PC-3 (cell line): ENCODE measurements at regions not wholly inside any gene's neighbourhood (a gene's known extent, or its start where the extent isn't known, plus 50 kb on each side); places are given as distances from the start of the nearest gene placed in this dataset.

ENCODE experiments used
- ATAC-seq: fragments of 200-7000 bp; cut with Tn5 transposase; 2 replicates; pipeline ENCODE4 v1.9.1; 2020; ENCODE audit warnings: mild to moderate bottlenecking, moderate library complexity
- BruUV-seq: library from RNA; stranded (reverse); fragments of 400-500 nt; replicated peaks from 2 replicates; lab custom pipeline; 2021; lab: Mats Ljungman, UMichigan
- CTCF ChIA-PET: fragments of 300-600 bp; sonication (Branson Sonifier 250); formaldehyde crosslinking; loops from one replicate; lab custom pipeline; 2022; ENCODE audit warnings: antibody characterized with exemption; lab: Charles Lee
- POLR2A ChIA-PET: fragments of 300-600 bp; sonication (Branson Sonifier 250); formaldehyde crosslinking; loops from one replicate; lab custom pipeline; 2022; ENCODE audit warnings: antibody characterized with exemption; ENCODE audit not compliant: unreplicated experiment; lab: Charles Lee
- DNase-seq: peaks from one replicate; pipeline ENCODE4 v3.0.0-alpha.2; 2015
- H2AFZ ChIP-seq: fragments of 300-600 bp; sonication (generic); 2 replicates; pipeline ENCODE4 v1.6.0; 2016; ENCODE audit warnings: antibody characterized with exemption, low read length
- H3F3A ChIP-seq: fragments of 300-600 bp; sonication (generic); one replicate; pipeline ENCODE4 v1.6.0; 2017; ENCODE audit warnings: antibody characterized with exemption, low read length, control low read depth, mild to moderate bottlenecking; ENCODE audit not compliant: unreplicated experiment
- H3K27ac ChIP-seq: fragments of 300-600 bp; sonication (generic); 2 replicates; pipeline ENCODE4 v1.5.1; 2016; ENCODE audit warnings: mild to moderate bottlenecking, low read length
- H3K27me3 ChIP-seq: fragments of 300-600 bp; sonication (generic); 2 replicates; pipeline ENCODE4 v1.6.1; 2016; ENCODE audit warnings: low read length, mixed read lengths
- H3K36me3 ChIP-seq: fragments of 300-600 bp; sonication (generic); 2 replicates; pipeline ENCODE4 v1.6.1; 2016; ENCODE audit warnings: low read depth, mixed run types, low read length, mixed read lengths
- H3K4me1 ChIP-seq: fragments of 300-600 bp; sonication (generic); 2 replicates; pipeline ENCODE4 v1.5.1; 2016; ENCODE audit warnings: low read length; ENCODE audit not compliant: insufficient read depth
- H3K4me2 ChIP-seq: fragments of 300-600 bp; sonication (generic); 2 replicates; pipeline ENCODE4 v1.6.0; 2016; ENCODE audit warnings: low read length
- H3K4me3 ChIP-seq: fragments of 300-600 bp; sonication (generic); 2 replicates; pipeline ENCODE4 v1.5.1; 2016; ENCODE audit warnings: mild to moderate bottlenecking, low read length, mixed read lengths
- H3K79me2 ChIP-seq: fragments of 300-600 bp; sonication (generic); 2 replicates; pipeline ENCODE4 v1.6.1; 2017; ENCODE audit warnings: low read length, mixed read lengths
- H3K9ac ChIP-seq: fragments of 300-600 bp; sonication (generic); 2 replicates; pipeline ENCODE4 v1.6.0; 2016; ENCODE audit warnings: mild to moderate bottlenecking, low read length
- H3K9me2 ChIP-seq: fragments of 300-600 bp; sonication (generic); replicated peaks from 2 replicates; pipeline ENCODE4 v1.6.1; 2016; ENCODE audit warnings: mixed run types, low read length, mixed read lengths
- H3K9me3 ChIP-seq: fragments of 300-600 bp; sonication (generic); 2 replicates; pipeline ENCODE4 v1.6.1; 2016; ENCODE audit warnings: low read length, mixed read lengths
- H4K20me1 ChIP-seq: fragments of 300-600 bp; sonication (generic); 2 replicates; pipeline ENCODE4 v1.6.1; 2016; ENCODE audit warnings: low read length, mixed read lengths
- EZH2 ChIP-seq: fragments of 300-600 bp; sonication (generic); IDR thresholded peaks from one replicate; pipeline ENCODE4 v1.6.1; 2017; ENCODE audit warnings: antibody characterized with exemption, mild to moderate bottlenecking, low read length; ENCODE audit not compliant: unreplicated experiment
- EZH2phosphoT487 ChIP-seq: fragments of 300-600 bp; sonication (generic); IDR thresholded peaks from 2 replicates; pipeline ENCODE4 v1.6.1; 2018; ENCODE audit warnings: mild to moderate bottlenecking, antibody characterized with exemption, low read length, borderline replicate concordance
- intact Hi-C: fragments of 100-400 bp; cut with micrococcal nuclease; formaldehyde crosslinking; loops from 2 replicates; pipeline ENCODE4 v1.9.0; 2023
- TF ChIP-seq, protein P1 (sequence below): fragments of 300-600 bp; sonication (generic); conservative IDR thresholded peaks from 2 replicates; pipeline ENCODE4 v1.5.1; 2017; ENCODE audit warnings: antibody characterized with exemption, low read depth, mild to moderate bottlenecking, low read length

DNA sequence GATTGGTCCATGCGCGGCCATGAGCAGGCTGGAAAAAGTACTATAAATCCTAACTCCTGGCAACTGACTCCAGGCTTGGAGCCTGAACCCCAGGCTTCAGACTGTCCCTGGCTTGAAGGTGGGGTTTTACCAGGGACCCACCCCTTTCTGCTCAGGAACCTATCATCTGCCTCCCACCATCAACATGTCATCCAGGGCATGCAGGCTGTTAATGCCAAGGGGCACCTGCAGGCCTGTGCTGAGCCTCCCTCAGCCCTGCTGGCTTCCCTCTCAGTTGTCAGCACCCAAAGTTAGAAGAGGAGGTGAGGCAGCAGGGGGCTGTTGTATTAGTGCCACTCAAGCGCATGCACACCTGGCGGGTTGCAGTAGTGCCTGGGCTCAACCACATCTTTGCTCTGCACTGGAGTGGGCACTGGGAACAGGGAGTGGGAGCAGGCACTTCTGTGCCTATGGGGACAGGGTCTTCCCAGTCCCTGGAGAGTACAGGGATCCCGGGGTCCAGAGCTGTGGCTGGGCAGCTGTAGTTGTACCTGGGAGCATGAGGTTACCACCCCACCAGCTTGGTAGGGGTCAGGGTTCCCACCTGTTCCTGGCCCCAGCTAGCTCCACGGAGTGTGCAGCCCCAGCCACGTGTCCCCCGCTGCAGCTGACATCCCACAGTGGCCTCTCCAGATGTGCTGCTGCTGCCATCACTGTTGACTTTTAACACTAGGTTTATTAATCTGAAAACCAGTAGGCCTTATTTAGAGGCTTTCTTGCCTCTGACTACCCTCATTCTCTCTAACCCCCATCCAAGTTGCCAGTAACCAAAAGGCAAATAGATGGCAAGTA lies 306.2 kb upstream of the RIOK2 start:
- BruUV-seq: no TSS peak
- Histone ChIP-seq H3K36me3 (no peaks in the 10 kb centered on the region), H3K9me2 (no peaks in the 10 kb centered on the region), H3F3A (no peaks in the 10 kb centered on the region), H3K9ac (no peak overlapping the region), H3K27me3 (0 out of 2 replicates have a peak, but pooled peaks cover 3% of the 10 kb centered on the region), H4K20me1 (no peaks in the 10 kb centered on the region), H3K4me3 (no peak overlapping the region), H3K27ac (no peak overlapping the region), H3K4me1 (no peaks in the 10 kb centered on the region), H3K9me3 (no peaks in the 10 kb centered on the region), H3K4me2 (no peak overlapping the region), H3K79me2 (no peaks in the 10 kb centered on the region), H2AFZ (no peak overlapping the region)
- POLR2A ChIA-PET: no interaction called here
- intact Hi-C loops: no loop called here
- DNase-seq (no peak), ATAC-seq (no peak)
- CTCF ChIA-PET: no interaction called here
- TF ChIP-seq, protein P1, sequence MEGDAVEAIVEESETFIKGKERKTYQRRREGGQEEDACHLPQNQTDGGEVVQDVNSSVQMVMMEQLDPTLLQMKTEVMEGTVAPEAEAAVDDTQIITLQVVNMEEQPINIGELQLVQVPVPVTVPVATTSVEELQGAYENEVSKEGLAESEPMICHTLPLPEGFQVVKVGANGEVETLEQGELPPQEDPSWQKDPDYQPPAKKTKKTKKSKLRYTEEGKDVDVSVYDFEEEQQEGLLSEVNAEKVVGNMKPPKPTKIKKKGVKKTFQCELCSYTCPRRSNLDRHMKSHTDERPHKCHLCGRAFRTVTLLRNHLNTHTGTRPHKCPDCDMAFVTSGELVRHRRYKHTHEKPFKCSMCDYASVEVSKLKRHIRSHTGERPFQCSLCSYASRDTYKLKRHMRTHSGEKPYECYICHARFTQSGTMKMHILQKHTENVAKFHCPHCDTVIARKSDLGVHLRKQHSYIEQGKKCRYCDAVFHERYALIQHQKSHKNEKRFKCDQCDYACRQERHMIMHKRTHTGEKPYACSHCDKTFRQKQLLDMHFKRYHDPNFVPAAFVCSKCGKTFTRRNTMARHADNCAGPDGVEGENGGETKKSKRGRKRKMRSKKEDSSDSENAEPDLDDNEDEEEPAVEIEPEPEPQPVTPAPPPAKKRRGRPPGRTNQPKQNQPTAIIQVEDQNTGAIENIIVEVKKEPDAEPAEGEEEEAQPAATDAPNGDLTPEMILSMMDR: no peak
- TF ChIP-seq EZH2phosphoT487 (no peak), EZH2 (no peak)

DNA sequence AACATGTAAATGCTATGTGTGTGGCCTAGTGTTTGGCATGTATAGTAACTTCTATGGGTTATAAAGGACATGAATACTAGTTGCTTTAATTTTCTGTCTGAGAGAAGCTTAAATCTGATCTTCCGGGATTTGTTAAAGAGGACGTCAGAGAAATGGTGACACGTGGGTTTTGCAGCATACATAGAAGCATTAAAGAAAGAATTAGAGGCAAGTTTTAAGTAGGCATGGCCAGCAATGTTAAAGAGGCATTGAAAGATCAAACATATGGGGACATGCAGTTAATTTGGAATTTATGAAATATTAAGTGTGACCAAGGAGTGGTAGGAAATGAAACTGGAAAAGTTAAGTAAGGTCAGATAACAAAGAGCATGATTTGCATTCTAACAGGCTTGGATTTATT lies 311.4 kb upstream of the RIOK2 start:
- DNase-seq (no peak), ATAC-seq (no peak)
- intact Hi-C loops: no loop called here
- Histone ChIP-seq H3K9ac (no peak overlapping the region), H3K4me3 (no peak overlapping the region), H3K27me3 (no peaks in the 10 kb centered on the region), H3K27ac (no peak overlapping the region), H3K4me1 (no peaks in the 10 kb centered on the region), H2AFZ (no peak overlapping the region), H3K9me2 (no peaks in the 10 kb centered on the region), H3K36me3 (no peaks in the 10 kb centered on the region), H3K4me2 (no peak overlapping the region), H3K9me3 (no peaks in the 10 kb centered on the region), H4K20me1 (no peaks in the 10 kb centered on the region), H3F3A (no peaks in the 10 kb centered on the region), H3K79me2 (no peaks in the 10 kb centered on the region)
- BruUV-seq: no TSS peak
- ChIA-PET CTCF (no interaction called here), POLR2A (no interaction called here)
- TF ChIP-seq EZH2phosphoT487 (no peak), EZH2 (no peak)
- TF ChIP-seq, protein P1: no peak

DNA sequence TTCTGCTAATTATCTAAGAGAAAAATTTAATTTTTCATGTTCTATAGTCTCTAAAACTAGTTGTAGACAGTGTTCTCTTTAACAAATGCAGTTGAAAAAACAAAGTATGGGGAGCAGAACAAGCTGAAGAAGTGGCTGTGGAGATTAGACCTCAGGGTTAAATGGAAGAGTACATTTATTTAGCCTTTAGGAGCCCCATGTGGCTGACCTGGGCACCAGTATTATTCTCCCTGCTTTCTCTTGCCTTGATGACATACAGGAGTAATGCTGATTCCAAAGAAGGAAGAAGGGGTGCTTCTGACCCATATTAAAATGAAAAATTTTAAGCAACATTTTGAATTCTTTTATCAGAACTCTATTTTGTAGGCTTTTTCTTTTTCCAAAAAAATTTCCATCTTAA lies 312.3 kb upstream of the RIOK2 start:
- Histone ChIP-seq H3K36me3 (no peaks in the 10 kb centered on the region), H3K9me3 (no peaks in the 10 kb centered on the region), H3K4me1 (no peaks in the 10 kb centered on the region), H3K27me3 (no peaks in the 10 kb centered on the region), H3K4me2 (no peak overlapping the region), H3K9me2 (no peaks in the 10 kb centered on the region), H3K4me3 (no peak overlapping the region), H3F3A (no peaks in the 10 kb centered on the region), H4K20me1 (no peaks in the 10 kb centered on the region), H3K79me2 (no peaks in the 10 kb centered on the region), H3K9ac (no peak overlapping the region), H3K27ac (no peak overlapping the region), H2AFZ (no peak overlapping the region)
- BruUV-seq: no TSS peak
- intact Hi-C loops: no loop called here
- POLR2A ChIA-PET: no interaction called here
- ATAC-seq: no peak
- DNase-seq: no peak
- CTCF ChIA-PET: interaction anchor here (0.6 kb wide), 1 partner anchor 264 kb away, joined by 3 read pairs; no protein-coding TSS in a partner anchor
- TF ChIP-seq, protein P1: no peak
- TF ChIP-seq EZH2 (no peak), EZH2phosphoT487 (no peak)
